DOHH2 (cell line): ENCODE measurements at regions not wholly inside any gene's neighbourhood (a gene's known extent, or its start where the extent isn't known, plus 50 kb on each side); places are given as distances from the start of the nearest gene placed in this dataset.

Source experiments
- H3F3A ChIP-seq: fragments of 200-600 bp; sonication (generic), shearing (Covaris generic); 2 replicates; pipeline ENCODE4 v1.6.0; 2016; ENCODE audit warnings: antibody characterized with exemption, mild to moderate bottlenecking; ENCODE audit not compliant: control insufficient read depth, insufficient read depth
- H3K27ac ChIP-seq: fragments of 200-600 bp; sonication (generic); 2 replicates; pipeline ENCODE4 v1.5.1; 2014; ENCODE audit warnings: low read depth, mild to moderate bottlenecking, low read length, moderate library complexity
- H3K27me3 ChIP-seq: fragments of 200-600 bp; sonication (generic); 2 replicates; pipeline ENCODE4 v1.6.1; 2014; ENCODE audit warnings: mild to moderate bottlenecking, low read length, mixed read lengths; ENCODE audit not compliant: control insufficient read depth
- H3K36me3 ChIP-seq: fragments of 200-600 bp; sonication (generic); 2 replicates; pipeline ENCODE4 v1.6.1; 2014; ENCODE audit warnings: mild to moderate bottlenecking, low read length, moderate library complexity, mixed read lengths; ENCODE audit not compliant: control insufficient read depth
- H3K4me1 ChIP-seq: fragments of 200-600 bp; sonication (generic); 2 replicates; pipeline ENCODE4 v1.6.1; 2014; ENCODE audit warnings: mild to moderate bottlenecking, low read length, mixed read lengths; ENCODE audit not compliant: control insufficient read depth
- H3K4me2 ChIP-seq: fragments of 200-600 bp; sonication (generic); 2 replicates; pipeline ENCODE4 v1.6.0; 2014; ENCODE audit warnings: mild to moderate bottlenecking, low read length, moderate library complexity
- H3K4me3 ChIP-seq: fragments of 200-600 bp; sonication (generic); 2 replicates; pipeline ENCODE4 v1.5.1; 2014; ENCODE audit warnings: mild to moderate bottlenecking, low read length, mixed read lengths
- H3K79me2 ChIP-seq: fragments of 200-600 bp; sonication (generic); 2 replicates; pipeline ENCODE4 v1.6.1; 2014; ENCODE audit warnings: mild to moderate bottlenecking, low read length, mixed read lengths; ENCODE audit not compliant: control insufficient read depth
- H3K9me2 ChIP-seq: fragments of 200-600 bp; sonication (generic); replicated peaks from 2 replicates; pipeline ENCODE4 v1.6.1; 2014; ENCODE audit warnings: mild to moderate bottlenecking, low read length, mixed read lengths; ENCODE audit not compliant: control insufficient read depth
- H3K9me3 ChIP-seq: fragments of 200-600 bp; sonication (generic); 2 replicates; pipeline ENCODE4 v1.6.1; 2014; ENCODE audit warnings: antibody characterized with exemption, low read length, mixed read lengths; ENCODE audit not compliant: control insufficient read depth, insufficient read depth
- H4K20me1 ChIP-seq: fragments of 200-600 bp; sonication (generic); 2 replicates; pipeline ENCODE4 v1.6.0; 2014; ENCODE audit warnings: low read depth, mild to moderate bottlenecking, antibody characterized with exemption, low read length, moderate library complexity; ENCODE audit not compliant: control insufficient read depth, insufficient read depth
- EZH2phosphoT487 ChIP-seq: fragments of 200-600 bp; sonication (generic); IDR thresholded peaks from 2 replicates; pipeline ENCODE4 v1.6.1; 2017; ENCODE audit warnings: borderline replicate concordance, mild to moderate bottlenecking, antibody characterized with exemption, low read length, moderate library complexity, mixed read lengths
- TF ChIP-seq, protein P1 (sequence below): fragments of 200-600 bp; sonication (generic); IDR thresholded peaks from one replicate; pipeline ENCODE4 v1.5.1; 2014; ENCODE audit warnings: antibody characterized with exemption, mild to moderate bottlenecking, low read depth, low read length; ENCODE audit not compliant: poor library complexity, severe bottlenecking

DNA sequence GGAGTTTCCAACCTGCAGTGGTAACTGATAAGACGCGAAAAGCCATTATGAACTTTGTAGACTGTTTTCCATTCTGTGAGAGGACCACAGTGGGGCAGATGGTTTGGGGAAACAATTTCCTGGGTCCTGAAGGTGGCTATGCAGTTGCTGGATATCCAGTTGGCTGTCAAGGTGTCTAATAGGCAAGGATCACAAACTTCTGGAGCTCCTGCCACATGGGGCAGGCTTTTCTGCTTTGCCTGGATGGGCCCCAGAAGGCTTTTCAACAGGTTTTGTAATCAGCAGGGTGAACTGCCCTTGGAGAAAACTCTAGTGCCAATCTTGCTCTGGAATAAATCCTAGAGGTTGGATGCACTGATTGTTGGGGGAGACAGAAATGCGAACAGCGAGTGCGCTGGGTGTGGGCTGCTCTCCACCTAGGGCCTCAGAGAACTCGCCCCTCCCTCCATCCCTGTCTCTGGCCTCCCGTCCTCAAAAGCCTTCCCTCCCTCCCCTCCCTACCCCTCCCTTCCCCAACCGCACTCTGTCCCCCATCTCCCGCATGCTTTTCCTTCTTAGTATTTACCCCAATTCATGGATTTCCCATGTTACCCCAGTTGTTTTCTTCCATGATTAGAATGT, 210.3 kb upstream of the USP24 start:
- no peaks in the 10 kb centered on the region for H3K79me2 ChIP-seq
- no peak overlapping the region for H3K4me3 ChIP-seq
- no peaks in the 10 kb centered on the region for H3F3A ChIP-seq
- H3K36me3 ChIP-seq, result no peaks in the 10 kb centered on the region
- no peaks in the 10 kb centered on the region for H3K9me3 ChIP-seq
- TF ChIP-seq, protein P1, sequence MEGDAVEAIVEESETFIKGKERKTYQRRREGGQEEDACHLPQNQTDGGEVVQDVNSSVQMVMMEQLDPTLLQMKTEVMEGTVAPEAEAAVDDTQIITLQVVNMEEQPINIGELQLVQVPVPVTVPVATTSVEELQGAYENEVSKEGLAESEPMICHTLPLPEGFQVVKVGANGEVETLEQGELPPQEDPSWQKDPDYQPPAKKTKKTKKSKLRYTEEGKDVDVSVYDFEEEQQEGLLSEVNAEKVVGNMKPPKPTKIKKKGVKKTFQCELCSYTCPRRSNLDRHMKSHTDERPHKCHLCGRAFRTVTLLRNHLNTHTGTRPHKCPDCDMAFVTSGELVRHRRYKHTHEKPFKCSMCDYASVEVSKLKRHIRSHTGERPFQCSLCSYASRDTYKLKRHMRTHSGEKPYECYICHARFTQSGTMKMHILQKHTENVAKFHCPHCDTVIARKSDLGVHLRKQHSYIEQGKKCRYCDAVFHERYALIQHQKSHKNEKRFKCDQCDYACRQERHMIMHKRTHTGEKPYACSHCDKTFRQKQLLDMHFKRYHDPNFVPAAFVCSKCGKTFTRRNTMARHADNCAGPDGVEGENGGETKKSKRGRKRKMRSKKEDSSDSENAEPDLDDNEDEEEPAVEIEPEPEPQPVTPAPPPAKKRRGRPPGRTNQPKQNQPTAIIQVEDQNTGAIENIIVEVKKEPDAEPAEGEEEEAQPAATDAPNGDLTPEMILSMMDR, result no peak
- no peak for TF ChIP-seq EZH2phosphoT487
- no peaks in the 10 kb centered on the region for H3K27me3 ChIP-seq
- no peaks in the 10 kb centered on the region for H4K20me1 ChIP-seq
- no peak overlapping the region for H3K27ac ChIP-seq
- H3K9me2 ChIP-seq, result no peaks in the 10 kb centered on the region
- no peak overlapping the region for H3K4me2 ChIP-seq
- H3K4me1 ChIP-seq, result no peaks in the 10 kb centered on the region

DNA sequence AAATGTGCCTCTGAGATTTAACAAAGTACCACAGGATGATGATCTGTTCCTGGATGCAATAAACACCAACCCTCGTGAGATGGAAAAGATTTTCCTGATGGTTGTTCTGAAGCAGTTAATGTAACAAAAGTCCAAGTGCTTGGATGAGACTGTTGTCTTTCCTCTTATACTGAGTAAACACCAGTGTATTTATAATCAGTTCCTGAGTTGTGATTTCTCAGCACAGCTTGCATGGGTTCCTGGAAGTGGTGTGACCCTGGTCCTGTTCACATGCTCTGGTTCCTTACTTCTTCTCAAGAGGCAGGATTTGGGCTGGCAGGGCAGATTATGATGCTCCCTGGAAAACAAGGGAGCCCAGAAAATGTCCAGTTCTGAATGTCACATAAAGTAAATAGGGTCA, 208.2 kb upstream of the USP24 start:
- H3K9me2 ChIP-seq, result no peaks in the 10 kb centered on the region
- H3K9me3 ChIP-seq, result no peaks in the 10 kb centered on the region
- H3K36me3 ChIP-seq, result no peaks in the 10 kb centered on the region
- H4K20me1 ChIP-seq, result no peaks in the 10 kb centered on the region
- no peak overlapping the region for H3K27ac ChIP-seq
- no peaks in the 10 kb centered on the region for H3F3A ChIP-seq
- no peaks in the 10 kb centered on the region for H3K27me3 ChIP-seq
- no peak overlapping the region for H3K4me2 ChIP-seq
- H3K4me3 ChIP-seq, result no peak overlapping the region
- H3K4me1 ChIP-seq, result no peaks in the 10 kb centered on the region
- no peaks in the 10 kb centered on the region for H3K79me2 ChIP-seq
- TF ChIP-seq, protein P1, result no peak
- no peak for TF ChIP-seq EZH2phosphoT487

DNA sequence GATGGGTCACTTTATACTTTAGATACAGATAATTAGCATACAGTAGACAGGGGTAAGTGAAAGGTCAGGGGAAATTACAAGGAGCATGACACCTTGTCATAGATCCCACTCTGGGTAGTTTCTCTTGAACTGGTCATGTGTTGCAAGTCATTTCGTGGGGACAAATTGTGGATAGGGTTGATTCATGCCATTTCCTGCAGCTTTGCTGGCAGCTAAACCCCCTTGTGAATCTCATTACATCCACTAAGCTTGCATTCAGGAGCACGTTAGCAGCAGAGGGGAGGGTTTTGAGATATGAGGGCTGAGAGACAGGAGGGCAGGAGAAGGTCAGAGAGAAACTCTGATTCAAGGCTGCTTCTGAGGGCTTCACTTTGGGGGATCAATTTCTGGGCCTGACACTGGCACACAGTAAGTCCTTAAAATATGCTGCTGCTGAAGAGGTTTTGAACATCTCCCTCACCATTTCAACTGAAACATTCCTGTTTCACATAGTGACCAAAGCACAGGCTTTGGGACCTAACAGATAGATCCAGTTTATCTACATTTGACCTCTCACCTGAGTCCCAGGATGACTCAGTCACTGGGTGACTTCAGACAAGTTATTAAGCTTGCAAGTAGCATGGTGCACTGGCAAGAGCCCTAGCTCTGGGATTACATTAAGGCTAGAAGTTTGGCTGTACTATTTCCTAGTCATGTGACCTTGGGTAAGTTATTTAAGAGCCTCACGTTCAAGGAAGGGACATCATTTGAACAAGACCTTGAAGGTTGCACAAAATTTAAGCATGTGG, 206.0 kb upstream of the USP24 start:
- Histone ChIP-seq H3K4me1 (no peaks in the 10 kb centered on the region), H3K9me3 (no peaks in the 10 kb centered on the region), H3K79me2 (no peaks in the 10 kb centered on the region), H3K27me3 (no peaks in the 10 kb centered on the region), H3K9me2 (no peaks in the 10 kb centered on the region), H3K36me3 (no peaks in the 10 kb centered on the region), H4K20me1 (no peaks in the 10 kb centered on the region), H3F3A (no peaks in the 10 kb centered on the region), H3K4me2 (no peak overlapping the region), H3K27ac (no peak overlapping the region), H3K4me3 (no peak overlapping the region)
- no peak for TF ChIP-seq EZH2phosphoT487
- TF ChIP-seq, protein P1, result no peak
